ENCODE measurements at regions not wholly inside any gene's neighbourhood (a gene's known extent, or its start where the extent isn't known, plus 50 kb on each side); places are given as distances from the start of the nearest gene placed in this dataset.

GRCh38 chr3:24958910-24959447 is 464.3 kb upstream of the THRB start:
- no peak for TF ChIP-seq CTCF (IDR thresholded peaks at IDR 0.05; ENCODE audit: low read depth, low read length)
- TF ChIP-seq MAX (IDR thresholded peaks at IDR 0.05; ENCODE audit: low read depth, low read length), result no peak

Measured in NB4 (cell line).